HCT116 (cell line): ENCODE measurements at regions not wholly inside any gene's neighbourhood (a gene's known extent, or its start where the extent isn't known, plus 50 kb on each side); places are given as distances from the start of the nearest gene placed in this dataset.

ENCODE experiments used
- ATAC-seq: fragments of 200-7000 bp; cut with Tn5 transposase; 2 replicates; pipeline ENCODE4 v1.9.1; 2020; ENCODE audit warnings: mild to moderate bottlenecking, moderate library complexity
- BruUV-seq: library from RNA; stranded (reverse); fragments of 400-500 nt; replicated peaks from 2 replicates; lab custom pipeline; 2021; lab: Mats Ljungman, UMichigan
- CTCF ChIA-PET: fragments of 300-600 bp; sonication (Branson Sonifier 250); formaldehyde crosslinking; loops from one replicate; lab custom pipeline; 2021; ENCODE audit warnings: antibody characterized with exemption; lab: Charles Lee
- POLR2A ChIA-PET: fragments of 300-600, 350-600 bp; sonication (Branson Sonifier 250); formaldehyde crosslinking; loops from one replicate; lab custom pipeline; 2021; ENCODE audit warnings: antibody characterized with exemption; lab: Charles Lee
- RAD21 ChIA-PET, 2 experiments: fragments of 300-600 bp; sonication (Branson Sonifier 250); formaldehyde crosslinking; loops; one replicate each; lab custom pipeline; 2023; ENCODE audit warnings: low total read pairs in 2 of 2; ENCODE audit not compliant: uncharacterized antibody in 2 of 2, unreplicated experiment in 2 of 2, low non-redundant PET in 1 of 2; lab: Charles Lee
- DNase-seq: peaks from one replicate; pipeline ENCODE4 v3.0.0-alpha.2; 2010; ENCODE audit warnings: low read depth, low spot score
- H2AFZ ChIP-seq: fragments of 200-600 bp; shearing (Covaris generic), sonication (generic); 2 replicates; pipeline ENCODE4 v1.6.1; 2017; ENCODE audit warnings: low read depth, mixed run types, mixed read lengths, antibody characterized with exemption, low read length; ENCODE audit not compliant: poor library complexity, severe bottlenecking
- H3K27ac ChIP-seq: 2 replicates; pipeline ENCODE4 v1.5.1; 2012; ENCODE audit warnings: low read depth, low read length
- H3K27me3 ChIP-seq: fragments of 200-600 bp; sonication (generic); 2 replicates; pipeline ENCODE4 v1.6.1; 2016; ENCODE audit warnings: mixed run types, low read length, mixed read lengths; ENCODE audit not compliant: insufficient read depth
- H3K36me3 ChIP-seq, 2 experiments: fragments of 200-500 bp in 1 of 2; fragments of 200-600 bp in 1 of 2; sonication (Bioruptor generic) in 1 of 2; sonication (generic) in 1 of 2; 2 replicates each; pipeline versions ENCODE4 v1.5.1 to v1.6.1; 2014 to 2016; ENCODE audit warnings: low read length in 2 of 2, inconsistent platforms in 1 of 2, mixed read lengths in 1 of 2, mixed run types in 1 of 2; ENCODE audit not compliant: insufficient read depth in 2 of 2, control insufficient read depth in 1 of 2
- H3K4me1 ChIP-seq, 2 experiments: fragments of 200-600 bp in 1 of 2; sonication (generic) in 1 of 2; 2 replicates each; pipeline versions ENCODE4 v1.5.1 to v1.6.1; 2012 to 2017; ENCODE audit warnings: low read length in 2 of 2, inconsistent platforms in 1 of 2, mild to moderate bottlenecking in 1 of 2, mixed read lengths in 1 of 2, mixed run types in 1 of 2, moderate library complexity in 1 of 2; ENCODE audit not compliant: insufficient read depth in 2 of 2, control insufficient read depth in 1 of 2
- H3K4me2 ChIP-seq: fragments of 200-600 bp; sonication (generic); 2 replicates; pipeline ENCODE4 v1.6.1; 2017; ENCODE audit warnings: mixed run types, low read length, mixed read lengths
- H3K4me3 ChIP-seq, 2 experiments: fragments of 200-600 bp in 1 of 2; sonication (generic) in 1 of 2; replicated peaks in 1 of 2; 2 replicates each; pipeline ENCODE4 v1.5.1; 2011 to 2016; ENCODE audit warnings: low read length in 2 of 2, control low read depth in 1 of 2, low read depth in 1 of 2, mild to moderate bottlenecking in 1 of 2, mixed read lengths in 1 of 2, mixed run types in 1 of 2
- H3K79me2 ChIP-seq: fragments of 200-600 bp; sonication (generic); 2 replicates; pipeline ENCODE4 v1.6.1; 2017; ENCODE audit warnings: mild to moderate bottlenecking, mixed run types, low read length, moderate library complexity, mixed read lengths; ENCODE audit not compliant: insufficient read depth
- H3K9ac ChIP-seq: fragments of 200-600 bp; sonication (generic); 2 replicates; pipeline ENCODE4 v1.6.1; 2016; ENCODE audit warnings: low read length, mixed read lengths
- H3K9me2 ChIP-seq: fragments of 200-600 bp; sonication (generic), shearing (Covaris generic); 2 replicates; pipeline ENCODE4 v1.6.1; 2017; ENCODE audit warnings: mixed run types, mild to moderate bottlenecking, moderate library complexity; ENCODE audit not compliant: insufficient read depth
- H3K9me3 ChIP-seq, 2 experiments: fragments of 200-500 bp in 1 of 2; fragments of 200-600 bp in 1 of 2; sonication (Bioruptor generic) in 1 of 2; sonication (generic) in 1 of 2; 2 replicates each; pipeline ENCODE4 v1.6.1; 2014 to 2017; ENCODE audit warnings: low read length in 2 of 2, mixed read lengths in 2 of 2, inconsistent platforms in 1 of 2, low read depth in 1 of 2, mild to moderate bottlenecking in 1 of 2, mixed run types in 1 of 2, moderate library complexity in 1 of 2; ENCODE audit not compliant: control insufficient read depth in 1 of 2, insufficient read depth in 1 of 2
- H4K20me1 ChIP-seq: fragments of 200-600 bp; sonication (generic), shearing (Covaris generic); 2 replicates; pipeline ENCODE4 v1.6.1; 2017; ENCODE audit warnings: mixed run types, mild to moderate bottlenecking, moderate library complexity; ENCODE audit not compliant: insufficient read depth
- ATF3 ChIP-seq: IDR thresholded peaks from 2 replicates; pipeline ENCODE4 v1.6.1; 2012
- CBX3 ChIP-seq: IDR thresholded peaks from 2 replicates; pipeline ENCODE4 v1.6.1; 2012; ENCODE audit warnings: low read depth
- EGR1 ChIP-seq: IDR thresholded peaks from 2 replicates; pipeline ENCODE4 v1.6.1; 2012; ENCODE audit warnings: low read depth
- EZH2 ChIP-seq: fragments of 200-600 bp; sonication (generic); IDR thresholded peaks from 2 replicates; pipeline ENCODE4 v1.6.1; 2017; ENCODE audit warnings: antibody characterized with exemption, mixed run types
- FOSL1 ChIP-seq: IDR thresholded peaks from 2 replicates; pipeline ENCODE4 v1.6.1; 2012; ENCODE audit warnings: low read depth
- MAX ChIP-seq: IDR thresholded peaks from 2 replicates; pipeline ENCODE4 v1.6.1; 2012
- POLR2A ChIP-seq: IDR thresholded peaks from 2 replicates; pipeline ENCODE4 v1.7.0; 2011; ENCODE audit warnings: borderline replicate concordance; ENCODE audit not compliant: insufficient read depth, insufficient read length; ENCODE audit errors: extremely low read depth
- POLR2AphosphoS5 ChIP-seq: IDR thresholded peaks from 2 replicates; pipeline ENCODE4 v1.6.1; 2011; ENCODE audit warnings: mild to moderate bottlenecking, low read depth, low read length, moderate library complexity
- RAD21 ChIP-seq: IDR thresholded peaks from 2 replicates; pipeline ENCODE4 v1.6.1; 2012; ENCODE audit warnings: low read depth, mild to moderate bottlenecking
- SIN3A ChIP-seq: IDR thresholded peaks from 2 replicates; pipeline ENCODE4 v1.6.1; 2012; ENCODE audit warnings: low read depth
- SRF ChIP-seq: IDR thresholded peaks from 2 replicates; pipeline ENCODE4 v1.6.1; 2012; ENCODE audit warnings: low read depth
- TCF7L2 ChIP-seq: IDR thresholded peaks from 2 replicates; pipeline ENCODE4 v1.7.0; 2011; ENCODE audit warnings: borderline replicate concordance, inconsistent platforms; ENCODE audit not compliant: insufficient read depth, insufficient read length; ENCODE audit errors: extremely low read depth
- YY1 ChIP-seq: IDR thresholded peaks from 2 replicates; pipeline ENCODE4 v1.6.1; 2011; ENCODE audit warnings: low read length, low read depth, moderate library complexity, mild to moderate bottlenecking; ENCODE audit not compliant: insufficient replicate concordance; ENCODE audit errors: extremely low read depth
- ZFX ChIP-seq: fragments of 450-650 bp; IDR thresholded peaks from 2 replicates; pipeline ENCODE4 v1.6.1; 2017
- ZNF274 ChIP-seq: fragments of 200-500 bp; sonication (Bioruptor generic); IDR thresholded peaks from 2 replicates; pipeline ENCODE4 v1.6.1; 2014; ENCODE audit warnings: mild to moderate bottlenecking, low read depth, low read length, inconsistent platforms
- intact Hi-C: fragments of 100-400 bp; cut with micrococcal nuclease; formaldehyde crosslinking; loops from 2 replicates; pipeline ENCODE4 v1.10.0; 2022
- TF ChIP-seq, protein P1 (sequence below): IDR thresholded peaks from 2 replicates; pipeline ENCODE4 v1.6.1; 2012; ENCODE audit warnings: low read depth
- TF ChIP-seq, protein P2 (sequence below): IDR thresholded peaks from 2 replicates; pipeline ENCODE4 v1.6.1; 2011; ENCODE audit warnings: mild to moderate bottlenecking, low read length, moderate library complexity; ENCODE audit not compliant: insufficient replicate concordance; ENCODE audit errors: extremely low read depth

DNA sequence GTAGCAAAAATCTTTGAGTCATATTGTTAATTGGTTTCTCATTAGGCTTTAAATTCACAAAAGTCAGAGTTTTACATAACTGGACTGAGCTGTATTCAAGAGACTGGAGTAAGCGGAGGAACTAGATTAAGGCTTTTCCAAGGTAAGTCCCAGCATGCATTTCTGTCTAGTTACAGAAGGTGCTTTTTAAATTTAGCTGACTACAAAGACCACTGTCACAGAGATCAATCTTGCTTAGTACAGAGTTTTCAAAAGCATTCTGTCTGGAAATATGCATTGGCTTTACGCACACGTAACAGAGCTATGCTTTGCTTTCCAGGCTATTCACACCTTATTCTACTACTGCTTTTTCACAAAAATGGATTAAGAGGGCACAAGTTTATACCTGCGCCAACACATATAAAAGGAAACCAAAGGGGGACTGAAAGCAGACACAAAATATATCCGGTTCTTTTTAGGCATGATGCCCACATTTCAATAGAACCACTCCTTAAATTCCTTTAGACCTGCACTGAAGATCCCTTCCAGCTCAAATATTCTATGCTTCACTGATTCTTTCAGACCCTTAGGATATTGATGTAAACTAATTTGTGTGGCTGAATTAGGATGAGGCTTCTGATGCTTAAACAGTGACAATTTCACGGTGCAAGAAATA, 560.7 kb upstream of the CRIM1 start (continued):
- TF ChIP-seq FOSL1 (no peak), YY1 (no peak)

DNA sequence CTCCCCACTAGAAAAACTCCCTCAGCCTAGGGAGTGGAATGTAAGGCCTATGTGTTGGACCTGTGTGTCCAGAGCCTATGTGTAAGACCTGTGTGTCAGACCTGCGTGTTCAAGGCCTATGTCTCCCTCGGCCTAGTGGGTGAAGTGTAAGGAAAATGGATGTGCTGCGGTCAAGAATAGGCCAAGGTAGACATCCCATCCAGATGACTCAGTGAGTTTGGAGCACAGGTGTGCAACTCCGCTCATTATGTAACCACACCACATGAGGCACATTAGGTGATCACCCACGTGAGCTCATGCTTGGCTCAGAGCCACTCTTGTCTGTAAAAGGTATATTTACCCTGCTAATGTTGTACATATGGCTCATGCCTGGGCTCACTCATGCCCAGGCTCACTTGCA, 565.3 kb upstream of the CRIM1 start:
- Histone ChIP-seq H3K36me3 (no peaks in the 10 kb centered on the region), H3K4me3 (no peak overlapping the region), H3K9me2 (no peaks in the 10 kb centered on the region), H3K27ac (no peak overlapping the region), H3K79me2 (no peaks in the 10 kb centered on the region), H3K4me2 (no peak overlapping the region), H4K20me1 (no peaks in the 10 kb centered on the region), H3K9me3 (no peaks in the 10 kb centered on the region; a peak in 1 of 4 replicates), H3K4me1 (no peaks in the 10 kb centered on the region), H3K9ac (no peak overlapping the region), H2AFZ (no peak overlapping the region), H3K27me3 (no peaks in the 10 kb centered on the region)
- CTCF ChIA-PET = no interaction called here
- intact Hi-C loops = no loop called here
- POLR2A ChIA-PET = no interaction called here
- ATAC-seq = no peak
- TF ChIP-seq CBX3 = no peak
- TF ChIP-seq, protein P1, sequence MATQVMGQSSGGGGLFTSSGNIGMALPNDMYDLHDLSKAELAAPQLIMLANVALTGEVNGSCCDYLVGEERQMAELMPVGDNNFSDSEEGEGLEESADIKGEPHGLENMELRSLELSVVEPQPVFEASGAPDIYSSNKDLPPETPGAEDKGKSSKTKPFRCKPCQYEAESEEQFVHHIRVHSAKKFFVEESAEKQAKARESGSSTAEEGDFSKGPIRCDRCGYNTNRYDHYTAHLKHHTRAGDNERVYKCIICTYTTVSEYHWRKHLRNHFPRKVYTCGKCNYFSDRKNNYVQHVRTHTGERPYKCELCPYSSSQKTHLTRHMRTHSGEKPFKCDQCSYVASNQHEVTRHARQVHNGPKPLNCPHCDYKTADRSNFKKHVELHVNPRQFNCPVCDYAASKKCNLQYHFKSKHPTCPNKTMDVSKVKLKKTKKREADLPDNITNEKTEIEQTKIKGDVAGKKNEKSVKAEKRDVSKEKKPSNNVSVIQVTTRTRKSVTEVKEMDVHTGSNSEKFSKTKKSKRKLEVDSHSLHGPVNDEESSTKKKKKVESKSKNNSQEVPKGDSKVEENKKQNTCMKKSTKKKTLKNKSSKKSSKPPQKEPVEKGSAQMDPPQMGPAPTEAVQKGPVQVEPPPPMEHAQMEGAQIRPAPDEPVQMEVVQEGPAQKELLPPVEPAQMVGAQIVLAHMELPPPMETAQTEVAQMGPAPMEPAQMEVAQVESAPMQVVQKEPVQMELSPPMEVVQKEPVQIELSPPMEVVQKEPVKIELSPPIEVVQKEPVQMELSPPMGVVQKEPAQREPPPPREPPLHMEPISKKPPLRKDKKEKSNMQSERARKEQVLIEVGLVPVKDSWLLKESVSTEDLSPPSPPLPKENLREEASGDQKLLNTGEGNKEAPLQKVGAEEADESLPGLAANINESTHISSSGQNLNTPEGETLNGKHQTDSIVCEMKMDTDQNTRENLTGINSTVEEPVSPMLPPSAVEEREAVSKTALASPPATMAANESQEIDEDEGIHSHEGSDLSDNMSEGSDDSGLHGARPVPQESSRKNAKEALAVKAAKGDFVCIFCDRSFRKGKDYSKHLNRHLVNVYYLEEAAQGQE = no peak
- no peak for TF ChIP-seq SIN3A
- TF ChIP-seq, protein P2, sequence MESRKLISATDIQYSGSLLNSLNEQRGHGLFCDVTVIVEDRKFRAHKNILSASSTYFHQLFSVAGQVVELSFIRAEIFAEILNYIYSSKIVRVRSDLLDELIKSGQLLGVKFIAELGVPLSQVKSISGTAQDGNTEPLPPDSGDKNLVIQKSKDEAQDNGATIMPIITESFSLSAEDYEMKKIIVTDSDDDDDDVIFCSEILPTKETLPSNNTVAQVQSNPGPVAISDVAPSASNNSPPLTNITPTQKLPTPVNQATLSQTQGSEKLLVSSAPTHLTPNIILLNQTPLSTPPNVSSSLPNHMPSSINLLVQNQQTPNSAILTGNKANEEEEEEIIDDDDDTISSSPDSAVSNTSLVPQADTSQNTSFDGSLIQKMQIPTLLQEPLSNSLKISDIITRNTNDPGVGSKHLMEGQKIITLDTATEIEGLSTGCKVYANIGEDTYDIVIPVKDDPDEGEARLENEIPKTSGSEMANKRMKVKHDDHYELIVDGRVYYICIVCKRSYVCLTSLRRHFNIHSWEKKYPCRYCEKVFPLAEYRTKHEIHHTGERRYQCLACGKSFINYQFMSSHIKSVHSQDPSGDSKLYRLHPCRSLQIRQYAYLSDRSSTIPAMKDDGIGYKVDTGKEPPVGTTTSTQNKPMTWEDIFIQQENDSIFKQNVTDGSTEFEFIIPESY = no peak
- TF ChIP-seq ZFX = no peak
- no peak for TF ChIP-seq EGR1
- no peak for TF ChIP-seq SRF
- TF ChIP-seq POLR2AphosphoS5 = no peak
- TF ChIP-seq RAD21 = no peak
- TF ChIP-seq MAX = no peak
- TF ChIP-seq EZH2 = no peak
- no peak for TF ChIP-seq ZNF274
- TF ChIP-seq ATF3 = no peak
- TF ChIP-seq YY1 = no peak
- TF ChIP-seq POLR2A = no peak
- TF ChIP-seq TCF7L2 = no peak
- no peak for TF ChIP-seq FOSL1
- DNase-seq = no peak
- no TSS peak for BruUV-seq
- RAD21 ChIA-PET = no interaction called here
